ENCODE measurements at regions not wholly inside any gene's neighbourhood (a gene's known extent, or its start where the extent isn't known, plus 50 kb on each side); places are given as distances from the start of the nearest gene placed in this dataset.
A peak's percentile ranks its signal among the peaks of the same experiment; 100 is the strongest.

- ATAC-seq (ENCODE audit: low read depth) = peak; percentile 52
- Histone ChIP-seq H3K27ac (ENCODE audit: insufficient read depth, low read length) (peak overlapping the region; percentile 24; the same call in 1 of the 2 replicates), H2AK5ac (ENCODE audit: low read depth, low read length) (peak overlapping the region; percentile 95), H2AFZ (replicated peaks; ENCODE audit: low read length, poor library complexity) (no peak overlapping the region), H3K27me3 (ENCODE audit: control insufficient read depth, insufficient read depth, low read length) (no peaks in the 10 kb centered on the region), H2BK20ac (ENCODE audit: low read depth, low read length) (peak overlapping the region; percentile 24), H4K8ac (ENCODE audit: low read depth in 2 of 2, low read length in 2 of 2) (peak overlapping the region; percentile 15 to 66; a peak in 3 of 4 replicates), H2BK120ac (ENCODE audit: low read depth, low read length) (peak overlapping the region; percentile 100), H4K91ac (ENCODE audit: insufficient read depth, low read depth, low read length) (peak overlapping the region; percentile 52), H4K5ac (ENCODE audit: low read depth, low read length) (peak overlapping the region; percentile 38), H3K14ac (replicated peaks; ENCODE audit: low read depth, low read length) (peak overlapping the region; percentile 16), H3K56ac (ENCODE audit: extremely low read depth, insufficient read depth, low read length) (no peak overlapping the region), H2BK15ac (ENCODE audit: low read depth, low read length) (peak overlapping the region; percentile 96; the same call in 2 of the 3 replicates), H3K9me3 (ENCODE audit: control insufficient read depth, insufficient read depth, low read length) (no peaks in the 10 kb centered on the region), H3K18ac (ENCODE audit: low read depth, low read length) (peak overlapping the region; percentile 69), H3K9ac (ENCODE audit: low read depth, low read length) (no peak overlapping the region), H3K4ac (ENCODE audit: low read depth, low read length) (peak overlapping the region; percentile 78; the same call in 1 of the 2 replicates), H4K20me1 (ENCODE audit: insufficient read depth, low read length) (no peaks in the 10 kb centered on the region), H3K4me1 (ENCODE audit: control insufficient read depth, insufficient read depth, low read length) (peaks cover 19% of the 10 kb centered on the region), H2BK5ac (ENCODE audit: low read depth, low read length, poor library complexity, severe bottlenecking) (peak overlapping the region; percentile 3), H3K23ac (ENCODE audit: low read depth, low read length) (peak overlapping the region; percentile 66), H2AK9ac (replicated peaks; ENCODE audit: low read depth, low read length, poor library complexity) (no peak overlapping the region), H3K79me1 (ENCODE audit: low read depth in 1 of 2, low read length in 2 of 2) (peaks cover 0 to 17% of the 10 kb centered on the region in 2 experiments; a peak in 1 of 4 replicates), H3K4me2 (ENCODE audit: low read depth, low read length) (0 out of 2 replicates have a peak overlapping the region, but pooled peaks have one; percentile 22), H3K36me3 (ENCODE audit: control insufficient read depth, insufficient read depth, low read length) (no peaks in the 10 kb centered on the region), H3K4me3 (ENCODE audit: insufficient read depth, low read depth, low read length) (no peak overlapping the region), H3K9me1 (ENCODE audit: insufficient read depth, low read length) (peaks cover 4% of the 10 kb centered on the region)
- in situ Hi-C loops (cut with MboI; ENCODE audit: low sequenced_read_pairs) = no loop called here
- POLR2A ChIA-PET (ENCODE audit: unreplicated experiment) = no interaction called here
- DNase-seq = peak; percentile 32
- intact Hi-C loops (cut with micrococcal nuclease) = no loop called here
- CTCF ChIA-PET = no interaction called here
- no CpG with 5 or more reads among the region's 2 CpGs for WGBS, 2 experiments (ENCODE audit: extremely low coverage in 2 of 2, insufficient read length in 1 of 2)
- TF ChIP-seq FOS (IDR thresholded peaks at IDR 0.05; ENCODE audit: low read depth, low read length) (no peak), NFE2L2 (IDR thresholded peaks at IDR 0.05; ENCODE audit: low read depth, low read length) (no peak), MAFK (IDR thresholded peaks at IDR 0.05; ENCODE audit: low read depth, low read length) (no peak), ELK1 (IDR thresholded peaks at IDR 0.05; ENCODE audit: borderline replicate concordance, low read depth, low read length) (no peak), RCOR1 (IDR thresholded peaks at IDR 0.05; ENCODE audit: insufficient replicate concordance, low read length) (no peak), SMC3 (IDR thresholded peaks at IDR 0.05; ENCODE audit: low read depth, low read length) (no peak), MAZ (IDR thresholded peaks at IDR 0.05; ENCODE audit: borderline replicate concordance, low read depth, low read length) (no peak), CTCF (conservative IDR thresholded peaks at IDR 0.05; ENCODE audit: low read depth, low read length) (no peak), RAD21 (IDR thresholded peaks at IDR 0.05; ENCODE audit: low read length) (no peak), BHLHE40 (IDR thresholded peaks at IDR 0.05; ENCODE audit: low read depth, low read length) (no peak), CEBPB (IDR thresholded peaks at IDR 0.05; ENCODE audit: low read depth, low read length) (no peak), RFX5 (IDR thresholded peaks at IDR 0.05; ENCODE audit: low read depth, low read length) (no peak), USF2 (IDR thresholded peaks at IDR 0.05; ENCODE audit: low read depth, low read length) (no peak), CHD1 (IDR thresholded peaks at IDR 0.05; ENCODE audit: low read depth, low read length) (no peak), MXI1 (IDR thresholded peaks at IDR 0.05; ENCODE audit: borderline replicate concordance, low read depth, low read length) (no peak), POLR2A (IDR thresholded peaks at IDR 0.05; ENCODE audit: low read depth, low read length) (no peak)
- BruUV-seq (replicated peaks) = no TSS peak
- dilution Hi-C loops (cut with HindIII; ENCODE audit: low sequenced_read_pairs, unreplicated experiment) = no loop called here
Measured at GRCh38 chr7:106778656-106779250, 86.3 kb upstream of the PIK3CG start.
